K562 (cell line): ENCODE measurements at regions not wholly inside any gene's neighbourhood (a gene's known extent, or its start where the extent isn't known, plus 50 kb on each side); places are given as distances from the start of the nearest gene placed in this dataset. TPM values are rescaled to one million over a fixed set of nuclear protein-coding genes. Genes with fewer than 3 reads are reported as not detected.

Source experiments
- small RNA-seq: library from RNA; depleted of rRNA; stranded (forward); fragments of <200 nt; gene quantifications from one replicate; pipeline ENCODE3, GENCODE V24; 2014

Small RNA genes lying in the stretch of these regions (small RNA-seq; reads per million reads assigned to genes)
- not detected for gene RN7SL814P
